Activated CD4-positive, alpha-beta T cell treated with anti-CD3 and anti-CD28 coated beads, Interleukin-2, amount 50 U/mL, for 48 hours (primary cell): ENCODE measurements at regions not wholly inside any gene's neighbourhood (a gene's known extent, or its start where the extent isn't known, plus 50 kb on each side); places are given as distances from the start of the nearest gene placed in this dataset.

Source experiments
- DNase-seq, 2 experiments: peaks; one replicate each; pipeline ENCODE4 v3.0.0-alpha.2; 2020

DNA sequence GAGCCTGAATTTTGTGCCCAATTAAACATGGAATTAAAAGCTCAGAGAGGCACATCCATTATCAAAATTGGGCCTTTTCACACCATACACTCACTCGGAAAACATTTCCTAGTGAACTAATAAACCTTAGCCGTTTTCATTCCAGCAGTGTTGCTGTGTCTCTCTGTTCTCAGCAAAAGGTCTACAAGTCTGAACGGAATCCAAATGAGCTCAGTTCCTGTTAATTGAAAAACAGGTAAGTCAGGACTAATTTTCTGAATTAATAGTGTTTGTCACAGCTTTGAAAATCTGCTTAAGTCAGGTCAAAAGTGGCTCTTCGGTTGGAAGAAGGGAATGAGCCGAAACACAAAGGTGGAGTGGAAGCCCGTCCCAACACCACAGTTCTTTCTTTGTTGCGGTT, 163.3 kb upstream of the RALGAPA2 start:
- DNase-seq = no peak

DNA sequence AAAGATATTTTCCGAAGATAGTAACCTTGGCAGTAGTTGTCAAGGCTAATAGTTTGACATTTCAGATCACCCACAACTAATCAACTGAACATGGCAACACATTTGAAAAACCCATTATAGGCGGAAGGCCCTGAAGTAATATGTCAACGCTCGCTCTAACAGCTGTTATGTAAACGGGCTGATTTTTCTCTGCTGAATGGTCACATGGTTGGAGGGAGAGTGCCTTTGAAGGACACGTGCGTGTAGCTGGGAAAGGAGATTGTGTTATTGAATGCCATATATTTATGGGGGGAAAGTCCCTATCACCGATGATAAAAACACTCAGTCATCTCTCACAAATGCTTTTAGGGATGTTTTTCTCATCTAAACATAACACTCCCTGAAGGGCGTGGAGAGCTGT, 160.0 kb upstream of the RALGAPA2 start:
- no peak for DNase-seq

DNA sequence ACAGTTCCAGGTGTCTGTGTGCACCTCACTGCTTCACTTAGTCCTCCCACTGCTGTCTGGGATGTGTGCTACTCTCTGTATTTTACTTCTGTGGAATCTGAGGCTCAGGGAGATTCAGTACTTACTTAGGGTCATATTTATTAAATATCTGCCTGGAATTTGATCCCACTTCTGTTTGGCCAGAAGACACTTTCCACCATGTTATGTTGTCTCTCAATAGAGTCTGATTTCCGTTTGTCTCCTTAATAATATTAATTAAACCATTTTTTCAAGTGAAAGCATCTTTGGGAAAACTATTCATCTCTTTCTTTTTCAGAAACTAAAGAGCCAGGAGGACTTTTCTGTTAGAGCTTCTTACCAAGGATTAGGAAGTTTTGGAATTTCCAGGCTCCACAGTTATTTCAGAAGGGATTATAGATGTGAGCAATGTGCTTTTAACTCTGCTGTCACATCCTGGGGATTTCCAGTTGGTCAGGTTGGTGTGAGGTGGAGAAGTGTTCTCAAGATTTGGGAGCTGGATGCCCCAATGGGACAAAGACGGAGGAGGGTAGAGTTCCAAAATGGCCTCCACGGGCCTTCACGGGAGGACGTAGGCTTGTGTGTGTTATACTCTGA, 156.8 kb upstream of the RALGAPA2 start:
- no peak for DNase-seq

DNA sequence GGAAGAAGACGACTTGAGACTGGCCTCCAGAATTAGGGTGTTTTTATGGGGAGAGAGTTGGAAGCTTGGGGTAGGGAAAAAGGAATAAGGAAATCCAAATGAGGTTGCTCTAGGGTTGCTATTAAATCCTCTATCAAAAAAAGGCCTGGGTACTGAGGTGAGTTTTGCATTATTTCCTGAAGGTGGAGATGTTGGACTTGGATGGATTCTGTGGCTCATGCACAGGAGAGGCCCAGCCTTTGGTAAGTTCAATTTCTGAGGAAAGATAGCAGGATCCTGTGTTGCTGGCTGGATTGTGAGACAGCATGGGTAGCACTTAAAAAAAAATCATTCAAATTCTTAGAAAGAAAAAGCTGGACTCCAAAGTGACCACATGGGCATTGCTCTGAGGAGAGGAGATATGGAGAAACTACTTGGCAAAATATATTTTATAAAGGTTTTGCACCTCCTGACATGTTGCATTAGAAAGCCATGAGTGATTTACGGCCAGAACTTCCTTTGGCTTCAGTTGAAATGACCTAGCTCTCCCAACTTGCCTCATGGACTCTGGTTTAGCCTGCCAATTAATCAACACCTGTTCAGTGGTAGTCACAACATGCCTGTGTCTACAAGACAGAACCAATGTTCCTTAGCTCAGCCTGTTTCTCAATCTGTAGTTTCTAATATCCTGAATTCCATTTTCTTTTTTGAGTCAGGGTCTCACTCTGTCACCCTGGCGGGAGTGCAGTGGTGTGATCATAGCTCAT, 152.1 kb upstream of the RALGAPA2 start:
- DNase-seq = no peak

DNA sequence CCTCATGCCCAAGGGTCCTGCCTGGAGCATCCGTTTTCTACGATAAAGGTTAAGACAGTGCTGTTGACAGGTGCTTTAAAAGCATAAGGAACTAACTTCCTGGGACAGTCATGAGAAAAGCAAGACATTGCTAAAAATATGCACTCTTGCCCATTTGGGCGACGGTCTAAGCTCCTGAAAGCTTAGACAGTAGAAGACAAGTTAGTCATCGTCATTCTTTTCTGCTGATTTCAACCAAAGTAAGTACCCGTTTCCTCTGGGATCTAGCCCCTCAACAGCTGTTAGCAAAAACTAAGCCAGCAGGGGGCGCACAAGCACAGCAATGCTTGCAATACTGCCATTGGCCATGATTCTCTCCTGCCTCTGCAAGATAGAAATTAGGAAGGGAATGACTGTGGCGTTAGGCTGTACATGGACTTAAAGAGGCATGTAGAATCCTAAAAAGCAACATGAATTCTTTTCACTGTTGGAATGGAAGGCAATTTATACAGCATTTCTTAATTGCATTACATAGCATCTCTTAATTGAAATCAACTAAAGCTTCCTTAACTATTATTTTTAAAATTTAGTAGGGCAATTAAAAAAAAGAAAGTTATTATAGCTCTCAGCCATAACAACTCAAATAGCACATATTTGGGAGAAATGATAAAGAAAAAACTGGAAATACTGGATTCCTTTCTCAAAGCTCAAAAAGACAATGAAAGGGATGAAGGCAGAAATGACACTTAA, 147.8 kb upstream of the RALGAPA2 start:
- peak; percentile 97 for DNase-seq

DNA sequence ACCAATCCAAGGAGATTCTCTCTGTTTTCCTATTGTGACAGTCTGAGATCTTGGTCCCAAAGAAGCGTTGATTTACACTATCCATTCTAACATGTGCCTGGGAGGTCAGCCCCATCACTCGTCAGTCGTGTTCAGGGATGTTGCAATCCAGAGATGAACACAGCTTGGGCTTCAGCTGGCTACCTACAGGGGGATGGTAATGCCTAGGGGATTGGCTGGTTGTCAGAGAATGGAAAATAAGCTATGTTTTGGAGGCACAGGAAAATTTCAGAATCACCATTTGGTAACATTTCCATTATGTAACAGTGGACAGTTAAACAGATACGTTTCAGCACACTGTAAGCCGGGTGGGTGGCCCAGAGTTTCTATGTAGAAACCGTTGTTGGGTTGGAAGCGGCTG, 147.1 kb upstream of the RALGAPA2 start:
- no peak for DNase-seq

DNA sequence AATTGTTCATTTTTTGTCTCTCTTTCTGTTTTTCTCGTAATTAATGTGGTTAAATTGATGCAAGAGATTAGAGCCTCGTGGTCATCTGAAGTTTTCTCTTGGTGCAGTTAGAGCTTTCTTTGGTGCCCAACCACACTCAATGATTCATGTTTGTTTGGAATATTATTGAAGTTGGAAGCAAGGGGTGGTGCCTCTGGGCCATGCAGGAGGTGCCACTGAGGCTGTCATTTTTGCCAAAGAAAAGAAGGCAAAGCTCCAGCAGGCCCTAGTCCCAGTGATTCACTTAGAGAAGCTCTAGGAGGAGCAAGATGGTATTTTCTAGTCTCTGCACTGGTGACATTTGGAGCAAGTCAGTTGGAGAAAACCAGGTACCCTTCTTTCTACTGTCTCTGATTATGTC, 144.5 kb upstream of the RALGAPA2 start:
- DNase-seq = no peak

DNA sequence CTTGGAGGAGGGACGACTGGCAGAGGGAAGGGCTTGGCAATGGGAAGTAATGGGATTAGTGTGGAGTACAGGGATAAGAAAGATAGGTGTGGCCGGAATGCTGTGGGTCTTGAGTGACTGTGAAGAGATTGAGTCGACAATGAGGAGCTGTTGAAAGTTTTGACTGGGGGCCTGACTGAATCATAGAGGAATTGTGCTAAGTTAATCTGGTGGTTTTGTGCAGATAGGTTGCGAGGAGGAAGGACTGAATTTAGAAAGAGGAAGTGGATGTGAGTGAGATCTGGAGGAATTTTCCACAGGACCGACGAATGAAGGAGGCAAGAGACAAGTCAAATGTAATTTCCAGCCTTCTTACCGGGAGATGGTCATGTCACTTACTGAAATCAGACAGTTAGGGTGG, 143.9 kb upstream of the RALGAPA2 start:
- DNase-seq = no peak

DNA sequence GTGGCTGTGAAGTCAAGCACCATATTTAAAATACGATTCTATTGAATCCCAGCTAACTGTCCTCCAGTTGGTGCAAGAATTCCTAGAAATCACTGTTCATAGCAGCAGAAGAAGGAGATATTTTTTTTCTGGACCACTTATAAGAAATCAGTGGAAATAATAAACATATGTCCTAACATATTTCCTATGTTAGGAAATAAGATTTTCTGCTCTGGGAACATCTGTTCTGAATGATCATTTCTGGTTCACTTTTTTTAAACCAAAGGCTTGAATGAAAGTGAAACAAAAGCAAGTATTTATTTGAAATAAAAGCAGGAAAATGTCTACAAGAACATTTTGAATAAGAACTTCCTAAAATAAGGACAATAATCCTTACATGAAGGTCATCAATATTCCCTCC, 138.9 kb upstream of the RALGAPA2 start:
- no peak for DNase-seq

DNA sequence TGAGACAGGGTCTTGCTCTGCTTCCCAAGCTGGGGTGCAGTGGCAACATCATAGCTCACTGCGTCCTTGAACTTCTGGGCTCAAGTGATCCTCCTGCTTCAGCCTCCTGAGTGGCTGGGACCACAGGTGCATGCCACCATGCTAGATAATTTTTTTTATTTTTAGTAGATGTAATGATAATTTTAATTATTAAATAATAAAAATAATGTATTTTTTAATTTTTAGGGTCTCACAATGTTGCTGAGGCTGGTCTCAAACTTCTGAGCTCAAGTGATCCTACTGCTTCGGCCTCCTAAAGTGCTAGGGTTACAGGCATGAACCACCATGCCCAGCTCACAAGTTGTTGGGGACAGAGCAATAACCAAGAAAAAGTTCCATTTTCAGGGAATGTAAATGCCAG, 138.0 kb upstream of the RALGAPA2 start:
- no peak for DNase-seq

DNA sequence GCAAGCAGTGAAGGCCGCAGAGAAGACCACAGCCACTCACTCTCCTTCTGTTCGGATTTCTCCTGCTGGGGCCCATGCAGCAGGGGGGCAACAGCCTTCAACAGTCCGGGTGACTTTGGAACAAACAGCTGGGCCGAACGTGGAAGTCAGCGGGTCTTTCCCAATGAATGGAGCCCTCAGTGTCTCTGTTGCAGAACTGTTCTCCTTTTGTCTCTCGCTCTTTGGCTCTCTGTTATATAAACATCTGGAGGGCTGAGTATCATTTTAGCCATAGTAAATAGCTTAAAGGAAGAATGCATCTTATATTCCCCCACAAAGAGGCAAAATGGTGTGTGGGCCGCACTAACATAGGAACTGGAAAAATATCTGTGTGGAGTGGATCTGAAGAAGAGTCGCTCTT, 136.7 kb upstream of the RALGAPA2 start:
- DNase-seq = no peak

DNA sequence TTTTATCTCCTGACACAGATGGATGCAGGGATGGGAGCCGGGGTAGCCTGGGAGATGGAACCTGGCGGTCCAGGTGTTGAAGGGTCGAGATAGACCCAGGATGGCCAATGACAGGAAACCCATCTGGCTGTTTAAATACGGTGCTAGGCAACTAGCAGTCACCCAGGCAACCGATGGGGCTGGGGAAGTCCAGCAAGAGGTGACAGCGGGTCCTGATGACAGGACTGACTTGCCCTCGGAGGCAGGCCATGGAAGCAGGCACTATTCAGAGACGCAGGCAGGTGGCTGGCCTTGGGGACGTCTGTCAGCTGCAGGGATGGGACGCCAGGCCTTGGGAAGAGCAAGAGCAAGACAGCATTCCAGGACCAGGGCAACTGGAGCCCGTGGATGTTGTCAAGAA, 135.4 kb upstream of the RALGAPA2 start:
- no peak for DNase-seq

DNA sequence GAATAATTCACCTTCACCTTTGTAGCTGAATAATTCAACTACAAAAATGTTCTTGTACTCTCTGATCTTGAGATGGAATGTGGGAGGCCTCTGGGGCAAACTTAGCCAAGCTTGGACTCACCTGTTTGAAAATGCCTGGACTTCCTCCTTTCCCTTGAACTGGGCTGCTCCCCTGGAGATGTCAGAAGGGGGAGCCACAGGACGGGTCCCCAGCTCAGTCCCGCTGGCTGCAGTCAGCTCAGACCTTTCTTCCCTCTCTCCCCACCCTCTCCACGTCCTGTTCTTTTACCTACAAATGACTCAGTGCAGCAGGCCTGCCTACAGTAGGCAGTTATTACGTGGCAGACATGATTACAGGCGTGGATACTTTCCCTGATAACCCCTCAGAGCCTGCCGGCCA, 131.5 kb upstream of the RALGAPA2 start:
- DNase-seq = no peak

DNA sequence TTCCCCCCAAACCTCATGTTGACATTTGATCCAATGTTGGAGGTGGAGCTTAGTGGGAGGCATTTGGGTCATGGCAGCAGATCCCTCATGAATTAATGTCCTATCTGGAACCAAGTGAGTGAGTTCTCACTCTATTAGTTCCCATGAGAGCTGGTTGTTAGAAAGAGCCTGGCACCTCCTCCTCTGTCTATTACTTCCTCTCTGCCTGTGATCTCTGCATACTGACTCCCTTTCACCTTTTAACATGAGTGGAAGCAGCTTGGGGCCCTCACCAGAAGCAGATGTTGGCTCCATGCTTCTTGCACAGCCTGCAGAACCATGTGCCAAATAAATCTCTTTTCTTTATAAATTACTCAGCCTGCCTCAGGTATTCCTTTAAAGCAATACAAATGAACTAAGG, 127.3 kb upstream of the RALGAPA2 start:
- DNase-seq = no peak

DNA sequence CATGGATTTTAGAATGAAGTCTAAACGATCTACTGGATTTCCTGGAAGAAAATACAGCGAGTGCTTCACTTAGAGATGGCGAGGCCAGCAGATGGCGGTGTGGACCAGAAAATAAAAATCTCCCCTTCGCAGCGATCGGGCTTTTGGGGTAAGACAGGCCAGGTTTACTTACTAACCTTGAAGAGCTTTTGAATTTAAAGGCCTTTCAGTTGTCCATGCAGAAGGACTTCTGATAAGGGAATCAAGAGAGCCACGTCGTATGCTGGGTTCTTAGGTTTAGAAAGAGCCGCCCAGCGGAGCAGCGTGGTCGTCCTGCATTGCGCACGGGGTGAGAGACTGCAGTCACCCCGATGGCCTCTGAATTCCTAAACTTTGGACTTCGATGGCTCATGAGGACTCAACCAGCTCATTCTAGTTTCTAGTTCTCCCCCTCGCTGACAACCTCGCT, 125.2 kb upstream of the RALGAPA2 start:
- peak; percentile 45 to 57 for DNase-seq

DNA sequence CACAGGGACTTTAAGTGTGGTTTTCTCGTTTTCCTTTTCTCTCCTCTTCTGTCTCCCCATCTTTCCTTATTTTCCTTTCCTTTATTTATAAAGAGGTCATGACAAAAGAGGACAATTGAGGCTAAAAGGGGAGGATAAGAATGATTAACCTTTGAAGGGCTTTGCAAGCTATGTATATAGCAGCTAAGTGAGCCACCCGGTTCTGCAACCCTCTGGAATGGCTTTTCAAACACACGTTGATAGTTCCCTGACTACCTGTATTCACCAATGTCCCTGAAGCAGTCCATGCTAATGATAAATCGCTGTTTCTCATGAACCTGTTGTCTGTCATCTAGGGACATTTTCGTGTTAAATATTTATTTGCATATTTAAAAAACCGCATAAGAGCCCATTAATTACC, 124.4 kb upstream of the RALGAPA2 start:
- DNase-seq = no peak

DNA sequence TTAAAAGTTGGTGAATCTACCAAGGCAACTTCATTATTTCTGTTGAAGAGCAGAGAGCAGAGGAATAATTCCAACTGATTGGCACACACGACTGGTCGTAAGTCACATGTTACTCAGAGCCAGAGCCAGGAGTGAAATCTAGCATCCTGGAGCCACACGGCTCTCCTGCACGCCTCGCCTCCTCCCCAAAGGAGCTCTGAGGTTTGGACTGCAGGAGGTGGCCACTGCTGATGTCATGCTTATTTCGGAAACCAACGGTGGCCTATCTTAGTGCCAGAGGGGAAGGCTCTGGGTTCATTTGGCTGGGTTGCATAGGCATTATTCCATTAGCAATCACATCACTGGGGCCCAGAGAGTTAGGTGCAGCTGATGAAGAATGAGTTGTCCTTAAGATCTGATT, 123.5 kb upstream of the RALGAPA2 start:
- DNase-seq = no peak

DNA sequence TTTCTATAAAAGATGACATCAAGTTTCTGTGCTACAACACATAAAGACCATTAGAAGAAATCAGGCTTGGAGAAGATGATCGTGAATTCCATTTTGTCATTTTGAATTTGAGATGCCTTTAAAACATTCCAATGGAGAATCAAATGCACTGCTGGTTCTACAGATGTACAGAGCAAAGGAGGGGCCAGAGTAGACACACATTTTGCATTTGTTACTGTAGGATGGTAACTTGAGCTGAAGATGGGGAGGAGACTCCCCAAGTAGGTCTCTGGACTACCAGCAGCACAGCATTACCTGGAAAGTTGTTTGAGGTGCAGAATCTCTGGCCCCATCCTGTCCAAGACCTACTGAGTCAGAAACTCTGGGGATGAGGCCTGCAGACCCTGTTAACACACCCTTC, 121.6 kb upstream of the RALGAPA2 start:
- DNase-seq = no peak

DNA sequence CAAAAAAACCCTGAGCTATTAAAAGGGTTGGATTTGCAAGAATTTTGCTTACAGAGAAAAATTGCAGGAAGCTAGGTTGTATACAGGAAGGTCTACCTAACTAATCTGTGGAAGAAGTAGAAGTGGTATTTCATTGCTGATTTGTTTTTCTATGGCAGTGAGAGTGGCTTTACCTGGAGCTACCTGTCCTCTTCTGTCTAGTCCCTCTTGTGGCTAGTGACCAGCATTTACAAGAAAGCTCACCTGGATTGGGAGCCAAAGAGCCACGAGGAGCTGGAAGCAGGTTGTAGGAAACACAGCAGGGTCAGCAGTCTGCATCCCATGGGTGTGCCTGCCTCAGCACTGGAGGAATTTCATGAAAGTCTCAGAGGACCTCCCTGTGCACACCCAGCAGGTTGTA, 120.3 kb upstream of the RALGAPA2 start:
- no peak for DNase-seq

DNA sequence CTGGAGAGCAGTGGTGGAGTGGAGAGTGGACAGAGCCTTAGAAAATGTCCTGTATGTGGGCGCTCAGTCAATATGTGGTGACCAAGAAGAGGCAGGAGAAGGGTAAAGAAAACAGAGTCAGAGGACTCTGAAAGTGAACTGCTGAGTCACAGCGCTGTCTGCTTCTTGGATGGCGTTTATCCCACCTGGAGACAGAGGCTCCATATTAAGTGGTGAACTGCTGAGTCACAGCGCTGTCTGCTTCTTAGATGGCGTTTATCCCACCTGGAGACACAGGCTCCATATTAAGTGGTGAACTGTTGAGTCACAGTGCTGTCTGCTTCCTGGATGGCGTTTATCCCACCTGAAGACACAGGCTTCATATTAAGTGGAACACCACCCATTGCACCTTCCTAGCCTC, 119.3 kb upstream of the RALGAPA2 start:
- no peak for DNase-seq

DNA sequence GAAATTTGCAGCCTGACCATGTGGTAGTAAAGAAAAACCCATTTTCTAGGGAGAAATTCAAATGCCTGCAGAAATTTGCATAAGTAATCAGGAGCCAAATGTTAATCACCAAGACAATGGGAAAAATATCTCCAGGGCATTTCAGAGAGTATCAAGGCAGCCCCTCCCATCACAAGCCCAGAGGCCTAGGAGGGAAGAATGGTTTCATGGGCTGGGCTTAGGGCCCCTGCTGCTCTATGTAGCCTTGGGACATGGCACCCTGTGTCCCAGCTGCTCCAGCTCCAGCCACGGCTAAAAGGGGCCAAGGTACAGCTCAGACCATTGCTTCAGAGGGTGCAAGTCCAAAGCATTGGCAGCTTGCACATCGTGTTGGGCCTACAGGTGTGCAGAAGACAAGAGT, 117.2 kb upstream of the RALGAPA2 start:
- no peak for DNase-seq

DNA sequence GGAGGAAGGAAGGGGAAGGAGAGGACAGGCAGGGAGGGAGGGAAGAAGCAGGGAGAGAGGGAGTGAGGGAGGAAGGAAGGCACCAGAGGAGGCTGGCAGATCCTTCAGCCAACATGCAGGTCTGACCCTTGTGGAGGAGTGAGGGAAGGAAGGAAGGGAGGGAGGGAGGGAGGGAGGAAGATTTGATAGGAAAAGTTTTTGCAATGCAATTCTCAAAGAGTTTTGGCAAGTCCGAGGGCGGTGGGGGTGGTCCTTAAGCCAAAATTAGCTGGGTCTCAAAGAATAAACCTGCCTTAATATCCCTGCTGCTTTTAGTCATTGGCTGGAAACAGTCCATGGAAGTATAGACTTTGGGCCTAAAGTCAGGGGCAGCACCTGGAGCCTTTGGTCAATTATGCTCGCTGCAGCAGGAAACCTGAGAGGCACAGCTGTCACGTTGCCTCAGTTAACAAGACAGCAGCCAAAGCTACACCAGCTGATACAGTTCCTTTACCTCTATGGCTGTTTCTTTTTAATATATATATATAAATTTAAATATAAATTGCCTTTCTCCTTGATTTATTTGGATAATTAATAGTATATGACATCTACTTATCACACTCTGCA, 115.7 kb upstream of the RALGAPA2 start:
- DNase-seq = no peak

DNA sequence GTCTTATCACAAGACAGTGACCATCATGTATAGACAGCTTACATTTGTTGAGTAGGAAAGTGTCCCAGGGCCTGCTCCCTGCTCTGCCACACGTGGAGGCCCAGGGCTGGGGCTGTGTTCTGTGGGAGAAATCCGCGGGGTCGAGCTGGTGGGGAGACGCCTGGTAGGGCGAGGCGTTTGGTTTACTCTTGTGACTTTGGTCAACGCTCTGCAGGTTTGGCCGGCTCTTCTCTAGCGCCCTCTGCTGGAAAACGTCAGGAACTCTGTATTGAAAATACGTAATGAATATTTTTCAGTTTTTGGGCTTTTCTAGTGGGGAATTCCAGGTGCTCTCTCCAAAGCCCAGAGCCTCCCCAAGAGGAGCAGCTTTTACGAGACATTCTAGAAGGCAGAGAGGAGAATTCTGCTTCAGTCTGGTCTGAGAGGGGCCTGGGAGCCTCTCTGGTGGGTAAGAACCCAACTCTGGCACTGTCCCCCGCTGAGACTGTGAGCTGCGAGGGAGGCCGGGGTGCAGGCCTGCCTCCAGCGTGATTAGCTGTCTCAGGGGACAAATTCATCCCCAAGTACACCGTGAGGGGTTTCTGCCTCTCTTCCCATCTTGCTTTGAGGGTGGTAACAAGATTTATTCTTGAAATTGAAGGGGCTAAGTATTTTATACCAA, 112.6 kb upstream of the RALGAPA2 start:
- DNase-seq = peak; percentile 53 to 63
